CD14-positive monocyte (primary cell): ENCODE measurements at regions not wholly inside any gene's neighbourhood (a gene's known extent, or its start where the extent isn't known, plus 50 kb on each side); places are given as distances from the start of the nearest gene placed in this dataset.

Experiments
- DNase-seq, 3 donors: peaks; one replicate each; pipeline ENCODE4 v3.0.0-alpha.2; 2011 to 2022
- H2AFZ ChIP-seq: 2 replicates; pipeline ENCODE4 v1.6.0; 2012; ENCODE audit warnings: mild to moderate bottlenecking, low read depth, low read length, inconsistent platforms; ENCODE audit not compliant: insufficient read depth, poor library complexity, severe bottlenecking
- H3K27ac ChIP-seq, 2 donors: 1 replicate in 1 of 2; 2 replicates in 1 of 2; pipeline ENCODE4 v1.5.1; 2012 to 2013; ENCODE audit warnings: low read length in 2 of 2, control low read depth in 1 of 2, inconsistent platforms in 1 of 2, low read depth in 1 of 2, mild to moderate bottlenecking in 1 of 2
- H3K27me3 ChIP-seq, 2 donors: one replicate each; pipeline versions ENCODE4 v1.6.0 to v1.6.1; 2011 to 2013; ENCODE audit warnings: low read length in 2 of 2; ENCODE audit not compliant: control insufficient read depth in 2 of 2, insufficient read depth in 2 of 2
- H3K36me3 ChIP-seq, 2 donors: replicated peaks in 1 of 2; 1 replicate in 1 of 2; 2 replicates in 1 of 2; pipeline versions ENCODE4 v1.5.1 to v1.6.1; 2012 to 2013; ENCODE audit warnings: low read length in 2 of 2, control low read depth in 1 of 2, inconsistent platforms in 1 of 2, mild to moderate bottlenecking in 1 of 2; ENCODE audit not compliant: insufficient read depth in 2 of 2, control insufficient read depth in 1 of 2
- H3K4me1 ChIP-seq, 2 donors: 1 replicate in 1 of 2; 2 replicates in 1 of 2; pipeline versions ENCODE4 v1.5.1 to v1.6.1; 2012 to 2013; ENCODE audit warnings: low read length in 2 of 2, control low read depth in 1 of 2, inconsistent platforms in 1 of 2, mild to moderate bottlenecking in 1 of 2, moderate library complexity in 1 of 2; ENCODE audit not compliant: insufficient read depth in 2 of 2, control insufficient read depth in 1 of 2
- H3K4me2 ChIP-seq: replicated peaks from 2 replicates; pipeline ENCODE3; 2012; ENCODE audit warnings: low read length, moderate library complexity, mild to moderate bottlenecking; ENCODE audit not compliant: poor library complexity, severe bottlenecking; ENCODE audit errors: extremely low read depth
- H3K4me3 ChIP-seq, 3 experiments: fragments of 200-600 bp in 1 of 3; sonication (generic) in 1 of 3; replicated peaks in 1 of 3; 1 replicate in 2 of 3; 2 replicates in 1 of 3; pipeline ENCODE4 v1.5.1; 2011 to 2013; ENCODE audit warnings: low read length in 3 of 3, mild to moderate bottlenecking in 3 of 3, control low read depth in 2 of 3, low read depth in 2 of 3, inconsistent platforms in 1 of 3, moderate library complexity in 1 of 3
- H3K79me2 ChIP-seq: 2 replicates; pipeline ENCODE4 v1.6.0; 2012; ENCODE audit warnings: mild to moderate bottlenecking, control low read depth, inconsistent platforms, low read length, moderate library complexity; ENCODE audit not compliant: insufficient read depth
- H3K9ac ChIP-seq: 2 replicates; pipeline ENCODE4 v1.6.0; 2017; ENCODE audit warnings: low read length, mild to moderate bottlenecking; ENCODE audit not compliant: insufficient read depth, poor library complexity, severe bottlenecking
- H3K9me3 ChIP-seq, 2 donors: replicated peaks in 1 of 2; 1 replicate in 1 of 2; 2 replicates in 1 of 2; pipeline versions ENCODE4 v1.5.1 to v1.6.1; 2012 to 2013; ENCODE audit warnings: low read length in 2 of 2, control low read depth in 1 of 2; ENCODE audit not compliant: control insufficient read depth in 1 of 2, insufficient read depth in 1 of 2
- H4K20me1 ChIP-seq: 2 replicates; pipeline ENCODE4 v1.6.0; 2012; ENCODE audit warnings: mild to moderate bottlenecking, low read length, control low read depth, moderate library complexity; ENCODE audit not compliant: insufficient read depth
- H3K27ac Mint-ChIP-seq, 7 donors: one replicate each; pipeline ENCODE4 v1.8.0; 2020; ENCODE audit warnings: mild to moderate bottlenecking in 7 of 7, mixed read lengths in 7 of 7, moderate library complexity in 6 of 7, inconsistent platforms in 2 of 7
- H3K27me3 Mint-ChIP-seq, 3 donors: one replicate each; pipeline ENCODE4 v1.8.0; 2021 to 2022; ENCODE audit warnings: low read depth in 3 of 3, mild to moderate bottlenecking in 3 of 3, mixed read lengths in 3 of 3, moderate library complexity in 3 of 3, inconsistent platforms in 1 of 3
- H3K36me3 Mint-ChIP-seq, 2 donors: one replicate each; pipeline ENCODE4 v1.8.0; 2020; ENCODE audit warnings: mixed read lengths in 2 of 2, inconsistent platforms in 1 of 2, mild to moderate bottlenecking in 1 of 2
- H3K4me1 Mint-ChIP-seq: one replicate; pipeline ENCODE4 v1.8.0; 2020; ENCODE audit warnings: mild to moderate bottlenecking, mixed read lengths
- H3K4me3 Mint-ChIP-seq, 2 donors: one replicate each; pipeline ENCODE4 v1.8.0; 2020; ENCODE audit warnings: mild to moderate bottlenecking in 2 of 2, mixed read lengths in 2 of 2, moderate library complexity in 1 of 2
- H3K9me3 Mint-ChIP-seq, 7 donors: one replicate each; pipeline ENCODE4 v1.8.0; 2020 to 2022; ENCODE audit warnings: mixed read lengths in 7 of 7, mild to moderate bottlenecking in 6 of 7, moderate library complexity in 6 of 7, inconsistent platforms in 2 of 7
- CTCF ChIP-seq: fragments of 200-600 bp; IDR thresholded peaks from one replicate; pipeline ENCODE4 v1.8.0; 2022; ENCODE audit warnings: antibody characterized with exemption, mild to moderate bottlenecking
- WGBS: methylation state at CpG from one replicate; pipeline ENCODE4 v1.1.5; 2013; ENCODE audit warnings: missing lambda C conversion rate; ENCODE audit not compliant: insufficient coverage; 5-methylcytosine and 5-hydroxymethylcytosine counted together
- intact Hi-C, 2 donors: fragments of 100-400 bp; cut with micrococcal nuclease; formaldehyde crosslinking; loops; one replicate each; pipeline versions ENCODE4 v1.15.0 to v1.15.1; 2023

GRCh38 chr14:86346818-86347384 is 817.0 kb downstream of the FLRT2 start:
- WGBS: no CpG with 5 or more reads among the region's 3 CpGs
- no peak for DNase-seq
- TF ChIP-seq CTCF: no peak
- no peak overlapping the region for H2AFZ ChIP-seq
- Mint-ChIP-seq H3K27ac (no peak overlapping the region), H3K36me3 (no peaks in the 10 kb centered on the region), H3K4me3 (peak overlapping the region; percentile 9 to 31), H3K9me3 (peaks cover 0 to 13% (median 5%) of the 10 kb centered on the region in 7 donors), H3K4me1 (peaks cover 9% of the 10 kb centered on the region), H3K27me3 (no peaks in the 10 kb centered on the region)
- no peaks in the 10 kb centered on the region for H3K9me3 ChIP-seq
- no peak overlapping the region for H3K9ac ChIP-seq
- H3K79me2 ChIP-seq: no peaks in the 10 kb centered on the region
- H3K4me3 ChIP-seq: no peak overlapping the region
- no peaks in the 10 kb centered on the region for H4K20me1 ChIP-seq
- intact Hi-C loops: no loop called here
- no peaks in the 10 kb centered on the region for H3K36me3 ChIP-seq
- H3K4me1 ChIP-seq: no peaks in the 10 kb centered on the region
- H3K4me2 ChIP-seq: no peak overlapping the region
- no peaks in the 10 kb centered on the region for H3K27me3 ChIP-seq
- no peak overlapping the region for H3K27ac ChIP-seq

- Mint-ChIP-seq H3K36me3 (no peaks in the 10 kb centered on the region), H3K27me3 (no peaks in the 10 kb centered on the region), H3K4me1 (peaks cover 17% of the 10 kb centered on the region), H3K27ac (peak overlapping the region; percentile 33 to 89 (median 83)), H3K4me3 (peak overlapping the region in 1 of 2 donors; percentile 77), H3K9me3 (peaks cover 0 to 5% (median 2%) of the 10 kb centered on the region in 7 donors)
- Histone ChIP-seq H3K4me1 (peaks cover 12 to 16% of the 10 kb centered on the region in 2 donors), H3K27me3 (no peaks in the 10 kb centered on the region), H3K36me3 (no peaks in the 10 kb centered on the region), H4K20me1 (no peaks in the 10 kb centered on the region), H2AFZ (peak overlapping the region; percentile 24), H3K4me2 (peak overlapping the region; percentile 50), H3K79me2 (no peaks in the 10 kb centered on the region), H3K9me3 (no peaks in the 10 kb centered on the region), H3K9ac (no peak overlapping the region), H3K27ac (peak overlapping the region in 1 of 2 donors; percentile 42), H3K4me3 (no peak overlapping the region)
- 20% methylated on average over 1 of the region's 3 CpGs for WGBS
- DNase-seq: peak; percentile 14 to 42 (median 14)
- TF ChIP-seq CTCF: no peak
- intact Hi-C loops: no loop called here
Measured at GRCh38 chr14:86334355-86334754, 804.4 kb downstream of the FLRT2 start.
